ENCODE measurements at regions not wholly inside any gene's neighbourhood (a gene's known extent, or its start where the extent isn't known, plus 50 kb on each side); places are given as distances from the start of the nearest gene placed in this dataset.

DNA sequence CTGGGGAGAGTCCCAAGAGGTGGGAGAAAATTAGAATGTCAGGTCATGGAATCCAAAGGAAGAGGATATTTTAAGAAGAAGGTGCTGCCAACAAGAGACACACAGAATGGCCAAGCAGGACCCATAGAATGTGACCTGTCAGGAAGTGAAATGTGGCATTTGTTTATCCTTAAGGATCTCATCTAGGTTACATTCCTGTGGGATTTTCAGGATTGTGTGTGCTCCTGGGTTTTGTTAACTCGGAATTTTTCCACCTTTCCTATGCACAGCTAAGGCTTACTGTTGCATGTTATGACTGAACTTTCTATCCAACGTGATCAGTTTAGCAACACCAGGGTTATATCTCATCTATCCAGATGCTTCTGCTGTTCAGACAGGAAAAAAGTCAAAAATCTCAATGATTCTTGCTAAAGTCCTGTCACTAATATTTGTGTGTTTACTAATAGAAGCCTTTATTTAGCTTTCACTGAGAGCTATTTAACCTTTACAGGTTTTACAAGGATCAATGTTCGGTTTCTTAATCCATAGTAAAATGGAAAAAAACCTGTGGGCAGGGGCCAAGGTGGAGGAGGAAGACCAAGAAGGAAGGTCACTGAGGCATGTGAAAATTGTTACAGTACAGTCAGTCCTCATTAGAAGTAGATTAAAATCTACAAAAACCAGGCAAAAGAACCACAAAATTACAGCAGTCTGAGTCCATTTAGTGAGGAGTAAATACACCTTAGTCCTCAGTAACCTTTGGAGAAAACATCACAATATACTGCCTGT is 437.8 kb upstream of the NPVF start:
- Histone ChIP-seq H3K4me3 (ENCODE audit: low read length) (no peak overlapping the region), H3K27me3 (ENCODE audit: control insufficient read depth in 1 of 2, insufficient read depth in 2 of 2, low read length in 2 of 2) (no peaks in the 10 kb centered on the region), H3K4me1 (ENCODE audit: insufficient read depth, low read length) (no peaks in the 10 kb centered on the region), H3K36me3 (ENCODE audit: insufficient read depth, low read length) (no peaks in the 10 kb centered on the region), H3K27ac (ENCODE audit: low read depth in 1 of 2, low read length in 2 of 2) (no peak overlapping the region), H3K9me3 (ENCODE audit: control insufficient read depth in 1 of 2, insufficient read depth in 1 of 2, low read length in 2 of 2) (no peaks in the 10 kb centered on the region)
- no peak overlapping the region for H3K27ac Mint-ChIP-seq
- TF ChIP-seq, protein P1, sequence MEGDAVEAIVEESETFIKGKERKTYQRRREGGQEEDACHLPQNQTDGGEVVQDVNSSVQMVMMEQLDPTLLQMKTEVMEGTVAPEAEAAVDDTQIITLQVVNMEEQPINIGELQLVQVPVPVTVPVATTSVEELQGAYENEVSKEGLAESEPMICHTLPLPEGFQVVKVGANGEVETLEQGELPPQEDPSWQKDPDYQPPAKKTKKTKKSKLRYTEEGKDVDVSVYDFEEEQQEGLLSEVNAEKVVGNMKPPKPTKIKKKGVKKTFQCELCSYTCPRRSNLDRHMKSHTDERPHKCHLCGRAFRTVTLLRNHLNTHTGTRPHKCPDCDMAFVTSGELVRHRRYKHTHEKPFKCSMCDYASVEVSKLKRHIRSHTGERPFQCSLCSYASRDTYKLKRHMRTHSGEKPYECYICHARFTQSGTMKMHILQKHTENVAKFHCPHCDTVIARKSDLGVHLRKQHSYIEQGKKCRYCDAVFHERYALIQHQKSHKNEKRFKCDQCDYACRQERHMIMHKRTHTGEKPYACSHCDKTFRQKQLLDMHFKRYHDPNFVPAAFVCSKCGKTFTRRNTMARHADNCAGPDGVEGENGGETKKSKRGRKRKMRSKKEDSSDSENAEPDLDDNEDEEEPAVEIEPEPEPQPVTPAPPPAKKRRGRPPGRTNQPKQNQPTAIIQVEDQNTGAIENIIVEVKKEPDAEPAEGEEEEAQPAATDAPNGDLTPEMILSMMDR (IDR thresholded peaks at IDR 0.05): no peak
- H3K36me3 Mint-ChIP-seq (ENCODE audit: low read depth): no peaks in the 10 kb centered on the region
- CTCF ChIA-PET: no interaction called here
- no peaks in the 10 kb centered on the region for H3K4me1 Mint-ChIP-seq (ENCODE audit: low read depth)
- H3K27me3 Mint-ChIP-seq: peaks cover 9% of the 10 kb centered on the region
- DNase-seq: no peak
- POLR2A ChIA-PET: no interaction called here
- H3K9me3 Mint-ChIP-seq: no peaks in the 10 kb centered on the region
- ATAC-seq (ENCODE audit: poor library complexity): no peak
- no peak overlapping the region for H3K4me3 Mint-ChIP-seq
- intact Hi-C loops (cut with DNase I, micrococcal nuclease): no loop called here

DNA sequence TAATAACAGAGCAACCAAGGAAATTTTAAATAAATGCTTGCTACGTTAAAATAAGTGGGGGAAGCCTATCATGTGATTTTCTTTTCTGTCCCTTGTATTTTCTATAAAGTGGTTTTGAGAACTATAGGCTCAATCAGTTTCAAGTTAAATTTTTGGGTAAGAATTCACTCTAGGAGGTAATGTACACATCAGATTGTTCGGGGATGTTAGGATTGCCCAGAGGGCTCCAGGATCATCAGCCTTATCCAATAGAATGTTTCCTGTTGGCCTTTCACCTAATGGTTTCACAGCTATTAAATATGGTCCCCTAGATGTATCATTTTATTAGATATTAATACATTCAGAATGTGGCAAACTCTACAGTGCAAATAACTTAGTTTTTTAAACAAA is 438.4 kb upstream of the NPVF start:
- TF ChIP-seq, protein P1 (IDR thresholded peaks at IDR 0.05): no peak
- CTCF ChIA-PET: no interaction called here
- H3K27me3 Mint-ChIP-seq: peaks cover 9% of the 10 kb centered on the region

DNA sequence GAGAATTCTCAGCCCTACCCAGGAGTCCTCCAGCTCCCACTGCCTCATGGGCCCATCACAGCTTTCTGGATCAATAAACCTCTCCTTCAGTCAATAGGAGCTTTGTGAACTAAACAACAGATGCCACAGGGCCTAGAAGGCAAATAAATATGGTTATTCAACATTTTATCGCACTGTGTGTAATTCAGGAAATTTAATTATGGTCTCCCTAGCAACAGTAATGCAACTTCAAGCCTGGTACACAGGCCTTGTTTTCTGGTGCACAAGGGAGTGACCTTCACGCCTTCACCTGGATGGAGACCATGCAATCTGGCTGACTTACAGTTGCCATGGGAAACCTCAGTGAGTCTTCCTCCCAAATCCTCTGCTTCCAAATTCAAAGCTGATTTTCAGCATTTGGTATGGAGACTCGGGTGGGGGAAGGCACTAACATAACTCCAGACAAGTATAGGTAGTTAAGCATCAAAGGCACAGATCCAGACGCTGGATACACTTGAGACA is 441.0 kb upstream of the NPVF start:
- ATAC-seq (ENCODE audit: poor library complexity) (no peak), DNase-seq (no peak)
- ChIA-PET CTCF (no interaction called here), POLR2A (no interaction called here)
- Mint-ChIP-seq H3K9me3 (no peaks in the 10 kb centered on the region), H3K4me3 (no peak overlapping the region), H3K36me3 (ENCODE audit: low read depth) (no peaks in the 10 kb centered on the region), H3K27ac (no peak overlapping the region), H3K27me3 (peaks cover 9% of the 10 kb centered on the region), H3K4me1 (ENCODE audit: low read depth) (no peaks in the 10 kb centered on the region)
- H3K27me3 ChIP-seq (ENCODE audit: control insufficient read depth in 1 of 2, insufficient read depth in 2 of 2, low read length in 2 of 2): no peaks in the 10 kb centered on the region
- no peaks in the 10 kb centered on the region for H3K4me1 ChIP-seq (ENCODE audit: insufficient read depth, low read length)
- intact Hi-C loops (cut with DNase I, micrococcal nuclease): no loop called here
- no peak overlapping the region for H3K27ac ChIP-seq (ENCODE audit: low read depth in 1 of 2, low read length in 2 of 2)
- no peaks in the 10 kb centered on the region for H3K9me3 ChIP-seq (ENCODE audit: control insufficient read depth in 1 of 2, insufficient read depth in 1 of 2, low read length in 2 of 2)
- H3K4me3 ChIP-seq (ENCODE audit: low read length): no peak overlapping the region
- TF ChIP-seq, protein P1 (IDR thresholded peaks at IDR 0.05): no peak
- no peaks in the 10 kb centered on the region for H3K36me3 ChIP-seq (ENCODE audit: insufficient read depth, low read length)

More for the DNA sequence above, 438.4 kb upstream of the NPVF start:
- H3K4me1 Mint-ChIP-seq (ENCODE audit: low read depth): no peaks in the 10 kb centered on the region
- H3K9me3 ChIP-seq (ENCODE audit: control insufficient read depth in 1 of 2, insufficient read depth in 1 of 2, low read length in 2 of 2): no peaks in the 10 kb centered on the region
- no peaks in the 10 kb centered on the region for H3K9me3 Mint-ChIP-seq
- no peaks in the 10 kb centered on the region for H3K36me3 ChIP-seq (ENCODE audit: insufficient read depth, low read length)
- POLR2A ChIA-PET: no interaction called here
- H3K4me3 Mint-ChIP-seq: no peak overlapping the region
- intact Hi-C loops (cut with DNase I, micrococcal nuclease): no loop called here
- H3K27me3 ChIP-seq (ENCODE audit: control insufficient read depth in 1 of 2, insufficient read depth in 2 of 2, low read length in 2 of 2): no peaks in the 10 kb centered on the region
- H3K4me1 ChIP-seq (ENCODE audit: insufficient read depth, low read length): no peaks in the 10 kb centered on the region
- H3K27ac Mint-ChIP-seq: no peak overlapping the region
- no peak overlapping the region for H3K27ac ChIP-seq (ENCODE audit: low read depth in 1 of 2, low read length in 2 of 2)
- DNase-seq (no peak), ATAC-seq (ENCODE audit: poor library complexity) (no peak)
- H3K36me3 Mint-ChIP-seq (ENCODE audit: low read depth): no peaks in the 10 kb centered on the region
- H3K4me3 ChIP-seq (ENCODE audit: low read length): no peak overlapping the region
